ENCODE measurements at regions not wholly inside any gene's neighbourhood (a gene's known extent, or its start where the extent isn't known, plus 50 kb on each side); places are given as distances from the start of the nearest gene placed in this dataset.

- no peak for DNase-seq (ENCODE audit: low read depth, low spot score)
- no peak for ATAC-seq
- intact Hi-C loops (cut with micrococcal nuclease; ENCODE audit: unreplicated experiment): no loop called here
- in situ Hi-C loops (cut with HindIII; ENCODE audit: low pct_unique_long_range_greater_than_20kb, low sequenced_read_pairs): no loop called here
- POLR2A ChIA-PET: no interaction called here
- no peaks in the 10 kb centered on the region for H3K36me3 ChIP-seq (ENCODE audit: control insufficient read depth, insufficient read depth, low read length)
- CTCF ChIA-PET: no interaction called here
- no peak for TF ChIP-seq POLR2AphosphoS5 (IDR thresholded peaks at IDR 0.05; ENCODE audit: low read depth, low read length)
- TF ChIP-seq, protein P1, sequence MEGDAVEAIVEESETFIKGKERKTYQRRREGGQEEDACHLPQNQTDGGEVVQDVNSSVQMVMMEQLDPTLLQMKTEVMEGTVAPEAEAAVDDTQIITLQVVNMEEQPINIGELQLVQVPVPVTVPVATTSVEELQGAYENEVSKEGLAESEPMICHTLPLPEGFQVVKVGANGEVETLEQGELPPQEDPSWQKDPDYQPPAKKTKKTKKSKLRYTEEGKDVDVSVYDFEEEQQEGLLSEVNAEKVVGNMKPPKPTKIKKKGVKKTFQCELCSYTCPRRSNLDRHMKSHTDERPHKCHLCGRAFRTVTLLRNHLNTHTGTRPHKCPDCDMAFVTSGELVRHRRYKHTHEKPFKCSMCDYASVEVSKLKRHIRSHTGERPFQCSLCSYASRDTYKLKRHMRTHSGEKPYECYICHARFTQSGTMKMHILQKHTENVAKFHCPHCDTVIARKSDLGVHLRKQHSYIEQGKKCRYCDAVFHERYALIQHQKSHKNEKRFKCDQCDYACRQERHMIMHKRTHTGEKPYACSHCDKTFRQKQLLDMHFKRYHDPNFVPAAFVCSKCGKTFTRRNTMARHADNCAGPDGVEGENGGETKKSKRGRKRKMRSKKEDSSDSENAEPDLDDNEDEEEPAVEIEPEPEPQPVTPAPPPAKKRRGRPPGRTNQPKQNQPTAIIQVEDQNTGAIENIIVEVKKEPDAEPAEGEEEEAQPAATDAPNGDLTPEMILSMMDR (IDR thresholded peaks at IDR 0.05): no peak
- no peak for TF ChIP-seq TCF7L2 (IDR thresholded peaks at IDR 0.05; ENCODE audit: low read depth, low read length)
- TF ChIP-seq REST (IDR thresholded peaks at IDR 0.05; ENCODE audit: insufficient read depth in 1 of 2, low read depth in 2 of 2, low read length in 1 of 2): no peak
- no peak for TF ChIP-seq SIN3A (IDR thresholded peaks at IDR 0.05; ENCODE audit: borderline replicate concordance, insufficient read depth, low read depth, low read length)
- no peaks in the 10 kb centered on the region for H3K4me1 ChIP-seq (ENCODE audit: control insufficient read depth, insufficient read depth, low read length)
- H3K9me3 ChIP-seq (ENCODE audit: control insufficient read depth, insufficient read depth, low read depth, low read length): no peaks in the 10 kb centered on the region
- H3K27ac ChIP-seq (ENCODE audit: low read length): no peak overlapping the region
- no peaks in the 10 kb centered on the region for H3K27me3 ChIP-seq (ENCODE audit: control insufficient read depth, insufficient read depth, low read length)
- no peak overlapping the region for H3K4me3 ChIP-seq (ENCODE audit: low read depth in 2 of 2, low read length in 2 of 2)
- no TSS peak for BruUV-seq (replicated peaks)
Observed at GRCh38 chrX:109952050-109952449, 50.9 kb upstream of the TMEM164 start.

DNA sequence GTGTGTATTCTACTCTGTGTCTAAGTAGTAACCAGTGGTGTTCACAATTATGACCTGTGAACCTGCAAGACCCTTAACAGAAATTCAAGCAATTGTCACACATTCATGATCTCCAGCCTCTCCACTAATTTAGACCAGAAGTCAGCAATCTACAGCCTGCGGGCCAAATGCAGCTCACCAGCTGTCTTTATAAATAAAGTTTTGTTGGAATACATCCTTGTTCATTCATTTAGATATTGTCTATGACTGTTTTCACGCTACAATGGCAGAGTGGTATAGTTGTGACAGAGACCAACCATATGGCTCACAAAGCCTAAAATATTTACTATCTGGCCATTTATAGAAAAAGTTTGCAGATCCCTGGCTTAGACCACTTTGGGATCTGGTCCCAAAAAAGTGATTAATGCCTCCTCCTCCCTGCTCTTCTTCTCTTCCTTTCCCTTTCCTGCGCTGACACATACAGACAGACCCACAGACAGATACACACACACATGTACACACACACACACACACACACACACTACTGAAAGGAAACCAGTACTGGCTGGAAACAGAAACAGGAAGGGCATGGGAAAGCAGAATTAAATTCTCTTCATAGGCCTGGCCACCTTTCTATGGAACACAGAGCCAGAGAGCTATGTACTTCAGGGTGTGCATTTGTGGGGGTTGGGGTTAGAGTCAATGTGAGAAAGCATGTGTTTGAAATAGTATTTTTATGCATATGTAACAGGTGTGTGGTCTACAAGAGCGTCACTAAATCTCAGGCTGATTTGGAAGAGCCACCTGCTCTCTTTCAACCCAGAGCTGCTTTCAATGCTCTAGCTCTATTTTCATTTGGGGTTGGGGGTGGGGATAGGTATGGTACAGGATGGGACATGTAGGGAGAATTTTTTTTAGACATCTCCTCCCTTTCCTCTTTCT, 49.7 kb upstream of the TMEM164 start:
- Histone ChIP-seq H3K27me3 (ENCODE audit: control insufficient read depth, insufficient read depth, low read length) (no peaks in the 10 kb centered on the region), H3K4me3 (ENCODE audit: low read depth in 2 of 2, low read length in 2 of 2) (no peak overlapping the region), H3K27ac (ENCODE audit: low read length) (no peak overlapping the region), H3K9me3 (ENCODE audit: control insufficient read depth, insufficient read depth, low read depth, low read length) (no peaks in the 10 kb centered on the region), H3K4me1 (ENCODE audit: control insufficient read depth, insufficient read depth, low read length) (no peaks in the 10 kb centered on the region), H3K36me3 (ENCODE audit: control insufficient read depth, insufficient read depth, low read length) (no peaks in the 10 kb centered on the region)
- in situ Hi-C loops (cut with HindIII; ENCODE audit: low pct_unique_long_range_greater_than_20kb, low sequenced_read_pairs) (no loop called here), intact Hi-C loops (cut with micrococcal nuclease; ENCODE audit: unreplicated experiment) (no loop called here)
- TF ChIP-seq SIN3A (IDR thresholded peaks at IDR 0.05; ENCODE audit: borderline replicate concordance, insufficient read depth, low read depth, low read length): no peak
- no peak for TF ChIP-seq TCF7L2 (IDR thresholded peaks at IDR 0.05; ENCODE audit: low read depth, low read length)
- TF ChIP-seq, protein P1 (IDR thresholded peaks at IDR 0.05): no peak
- no peak for TF ChIP-seq POLR2AphosphoS5 (IDR thresholded peaks at IDR 0.05; ENCODE audit: low read depth, low read length)
- no peak for TF ChIP-seq REST (IDR thresholded peaks at IDR 0.05; ENCODE audit: insufficient read depth in 1 of 2, low read depth in 2 of 2, low read length in 1 of 2)
- CTCF ChIA-PET: interaction anchor here (1.3 kb wide), 1 partner anchor 193 kb away, joined by 4 read pairs; no protein-coding TSS in a partner anchor
- no TSS peak for BruUV-seq (replicated peaks)
- no peak for DNase-seq (ENCODE audit: low read depth, low spot score)
- POLR2A ChIA-PET: no interaction called here
- no peak for ATAC-seq

All from Panc1 (cell line).